KOPT-K1 (cell line): ENCODE measurements at regions not wholly inside any gene's neighbourhood (a gene's known extent, or its start where the extent isn't known, plus 50 kb on each side); places are given as distances from the start of the nearest gene placed in this dataset.

Experiments
- H3K27ac ChIP-seq: fragments of 200-600 bp; sonication (generic); 2 replicates; pipeline ENCODE4 v1.5.1; 2016; ENCODE audit warnings: antibody characterized with exemption, mild to moderate bottlenecking, low read depth, low read length; ENCODE audit not compliant: poor library complexity, severe bottlenecking
- H3K36me3 ChIP-seq: fragments of 200-600 bp; sonication (generic); 2 replicates; pipeline ENCODE4 v1.5.1; 2017; ENCODE audit warnings: antibody characterized with exemption, mild to moderate bottlenecking, low read length, moderate library complexity; ENCODE audit not compliant: insufficient read depth
- H3K9me3 ChIP-seq: fragments of 200-600 bp; sonication (generic); 2 replicates; pipeline ENCODE4 v1.5.1; 2017; ENCODE audit warnings: antibody characterized with exemption, low read length, mild to moderate bottlenecking; ENCODE audit not compliant: insufficient read depth, poor library complexity, severe bottlenecking

DNA sequence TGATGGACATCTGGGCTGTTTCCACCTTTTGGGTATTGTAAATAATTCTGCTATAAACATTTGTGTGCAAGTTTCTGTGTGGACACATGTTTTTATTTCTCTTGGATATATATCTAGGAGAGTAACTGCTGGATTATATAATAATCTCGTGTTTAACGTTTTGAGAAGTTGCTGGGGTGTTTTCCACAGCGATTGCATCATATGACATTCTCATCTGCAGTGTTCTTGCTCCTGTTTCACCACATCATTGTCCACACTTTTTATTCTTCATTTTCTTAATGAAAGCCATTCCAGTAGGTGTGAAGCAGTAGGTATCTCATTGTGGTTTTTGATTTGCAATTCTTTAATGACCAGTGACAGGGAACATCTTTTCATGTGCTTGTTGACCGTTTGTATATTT lies 56.9 kb upstream of the ALKAL2 start:
- H3K27ac ChIP-seq = no peak overlapping the region
- no peaks in the 10 kb centered on the region for H3K36me3 ChIP-seq
- H3K9me3 ChIP-seq = peaks cover 9% of the 10 kb centered on the region

DNA sequence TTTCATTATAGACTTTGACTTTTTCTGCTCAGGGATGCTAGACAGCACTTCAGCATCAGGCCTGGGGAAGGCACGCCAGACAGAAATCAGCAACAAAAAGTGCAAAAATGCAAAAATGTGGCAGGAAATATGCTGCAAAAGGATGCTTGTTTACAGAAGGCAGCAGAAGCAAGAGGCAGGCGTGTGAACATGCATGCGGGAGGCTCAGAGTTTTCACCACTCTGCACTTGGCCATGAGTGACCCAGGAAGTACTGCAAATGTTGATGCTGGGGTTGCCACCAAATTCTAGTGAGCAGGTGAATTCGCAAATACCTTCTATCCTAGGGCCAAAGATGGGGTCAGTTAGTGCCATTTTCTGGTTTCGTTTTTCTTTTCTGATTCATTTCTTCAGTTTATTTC lies 55.5 kb upstream of the ALKAL2 start:
- no peaks in the 10 kb centered on the region for H3K36me3 ChIP-seq
- H3K27ac ChIP-seq = no peak overlapping the region
- peaks cover 24% of the 10 kb centered on the region for H3K9me3 ChIP-seq

DNA sequence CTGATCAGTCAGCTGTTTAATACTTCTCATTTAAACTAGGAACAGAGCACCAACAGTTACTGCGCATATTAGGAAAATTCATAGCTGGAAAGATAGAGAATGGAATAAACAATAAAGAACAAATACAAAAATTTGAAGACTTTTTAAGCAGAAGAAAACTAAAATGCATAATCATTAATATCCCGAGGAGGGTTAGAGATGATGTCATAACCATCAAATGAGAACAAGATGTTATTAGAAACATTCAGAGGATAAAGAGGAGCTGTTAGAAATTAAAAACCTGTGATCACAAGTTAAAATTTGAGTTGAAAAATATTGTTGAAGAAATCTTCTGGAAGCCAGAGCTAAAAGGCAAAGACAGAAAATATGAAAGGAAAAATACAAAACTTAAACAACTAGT lies 54.0 kb upstream of the ALKAL2 start:
- Histone ChIP-seq H3K36me3 (no peaks in the 10 kb centered on the region), H3K9me3 (peaks cover 38% of the 10 kb centered on the region)

GRCh38 chr2:341017-341542 lies 53.2 kb upstream of the ALKAL2 start:
- Histone ChIP-seq H3K9me3 (peaks cover 47% of the 10 kb centered on the region), H3K27ac (no peak overlapping the region), H3K36me3 (no peaks in the 10 kb centered on the region)

More for the DNA sequence above, 54.0 kb upstream of the ALKAL2 start:
- H3K27ac ChIP-seq = no peak overlapping the region
